ENCODE measurements at regions not wholly inside any gene's neighbourhood (a gene's known extent, or its start where the extent isn't known, plus 50 kb on each side); places are given as distances from the start of the nearest gene placed in this dataset.

DNA sequence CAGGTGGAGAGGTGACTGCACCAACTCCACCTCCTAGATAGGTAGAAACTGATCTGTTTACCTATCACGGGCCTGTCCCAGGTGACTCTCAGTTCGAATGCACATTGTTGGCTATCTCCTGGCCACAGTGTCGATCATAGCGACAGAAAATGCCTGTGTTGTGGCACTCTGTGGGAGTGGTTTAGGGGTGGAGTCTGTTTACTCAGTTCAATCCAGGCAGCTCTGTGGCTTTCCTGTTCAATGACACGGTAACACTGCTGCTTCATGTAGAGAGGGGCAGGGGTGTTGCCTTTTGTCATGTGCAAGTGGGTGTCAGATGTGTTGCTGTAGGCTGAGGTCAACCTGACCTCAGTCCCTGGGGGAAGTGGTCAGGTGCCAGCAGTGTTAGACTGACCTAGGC is 1602.4 kb downstream of the TECRL start (continued):
- no peak for TF ChIP-seq ZNF367 (CRISPR knock-in tag; IDR thresholded peaks at IDR 0.05; ENCODE audit: borderline replicate concordance)
- TF ChIP-seq ZBTB42 (CRISPR knock-in tag; IDR thresholded peaks at IDR 0.05): no peak
- no peak for TF ChIP-seq ZNF460 (CRISPR knock-in tag; IDR thresholded peaks at IDR 0.05; ENCODE audit: borderline replicate concordance)

DNA sequence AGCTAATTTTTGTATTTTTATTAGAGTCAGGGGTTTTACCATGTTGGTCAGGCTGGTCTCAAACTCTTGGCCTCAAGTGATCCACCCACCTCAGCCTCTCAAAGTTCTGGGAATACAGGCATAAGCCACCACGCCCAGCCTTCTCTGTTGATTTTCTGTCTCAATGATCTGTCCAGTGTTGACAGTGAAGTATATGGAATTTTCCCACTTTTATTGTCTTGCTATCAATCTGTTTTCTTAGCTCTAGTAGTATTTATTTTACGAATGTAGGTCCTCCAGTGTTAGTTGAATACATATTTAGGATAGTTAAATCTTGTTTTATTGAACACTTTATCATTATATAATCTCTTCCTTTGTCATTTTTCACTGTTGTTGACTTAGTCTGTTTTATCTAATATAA is 1603.9 kb downstream of the ADGRL3 start:
- no TSS peak for BruUV-seq (replicated peaks)
- Histone ChIP-seq H4K20me1 (ENCODE audit: insufficient read depth, low read length) (no peaks in the 10 kb centered on the region), H3K4me2 (ENCODE audit: low read depth, low read length) (no peak overlapping the region), H3K4me3 (replicated peaks in 1 of 3; ENCODE audit: insufficient read depth in 1 of 3, low read depth in 2 of 3, low read length in 3 of 3) (no peak overlapping the region), H3K4me1 (ENCODE audit: insufficient read depth, low read length) (no peaks in the 10 kb centered on the region), H3K9me3 (ENCODE audit: low read length) (no peaks in the 10 kb centered on the region), H3K27me3 (ENCODE audit: control insufficient read depth in 1 of 2, insufficient read depth in 2 of 2, low read length in 2 of 2) (no peaks in the 10 kb centered on the region), H3K9ac (ENCODE audit: insufficient read depth, low read depth, low read length) (no peak overlapping the region), H2AFZ (ENCODE audit: low read length) (no peak overlapping the region), H3K27ac (ENCODE audit: extremely low read length, insufficient read depth, low read length) (no peak overlapping the region), H3K36me3 (replicated peaks in 1 of 2; ENCODE audit: control insufficient read depth in 1 of 2, insufficient read depth in 2 of 2, low read length in 2 of 2) (no peaks in the 10 kb centered on the region), H3K79me2 (ENCODE audit: insufficient read depth, low read length) (no peaks in the 10 kb centered on the region)
- in situ Hi-C loops (cut with HindIII; ENCODE audit: extremely low pct_ligation_motif_present, low pct_unique_long_range_greater_than_20kb) (no loop called here), intact Hi-C loops (cut with micrococcal nuclease; ENCODE audit: unreplicated experiment) (no loop called here)
- FAIRE-seq (no peak), DNase-seq (ENCODE audit: low spot score) (no peak), ATAC-seq (no peak)
- 0% methylated on average over 2 of the region's 2 CpGs for WGBS (ENCODE audit: low lambda C conversion rate)
- no peak for TF ChIP-seq MAFG (CRISPR knock-in tag; IDR thresholded peaks at IDR 0.05)
- no peak for TF ChIP-seq ZNF382 (CRISPR knock-in tag; IDR thresholded peaks at IDR 0.05; ENCODE audit: borderline replicate concordance)
- ChIA-PET CTCF (ENCODE audit: low intra/inter-chr PET ratio, low total read pairs) (no interaction called here), POLR2A (no interaction called here)

DNA sequence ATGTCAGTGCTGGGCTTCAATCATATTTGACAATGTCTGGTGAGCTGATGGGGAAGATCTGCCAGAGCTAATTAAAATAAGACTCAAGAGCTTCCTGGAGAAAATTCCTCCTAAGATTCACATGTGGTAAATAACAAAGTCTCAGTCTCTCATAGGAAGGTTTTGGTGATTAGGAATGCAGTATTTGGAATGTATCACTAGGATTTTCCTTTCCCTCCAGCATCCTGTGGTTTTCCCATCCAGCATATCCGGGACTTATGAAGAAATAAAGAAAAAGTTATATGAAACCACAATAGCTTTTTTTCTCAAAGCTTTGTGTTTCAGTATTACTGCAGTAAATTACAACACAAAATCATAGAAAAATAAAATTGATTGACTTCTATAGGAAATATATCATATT is 1597.1 kb downstream of the ADGRL3 start:
- no peak for FAIRE-seq
- DNase-seq (ENCODE audit: low spot score): no peak
- Histone ChIP-seq H3K9me3 (ENCODE audit: low read length) (no peaks in the 10 kb centered on the region), H3K4me2 (ENCODE audit: low read depth, low read length) (no peak overlapping the region), H3K79me2 (ENCODE audit: insufficient read depth, low read length) (no peaks in the 10 kb centered on the region), H3K9ac (ENCODE audit: insufficient read depth, low read depth, low read length) (no peak overlapping the region), H3K4me3 (replicated peaks in 1 of 3; ENCODE audit: insufficient read depth in 1 of 3, low read depth in 2 of 3, low read length in 3 of 3) (no peak overlapping the region), H3K4me1 (ENCODE audit: insufficient read depth, low read length) (no peaks in the 10 kb centered on the region), H3K27ac (ENCODE audit: extremely low read length, insufficient read depth, low read length) (no peak overlapping the region), H3K27me3 (ENCODE audit: control insufficient read depth in 1 of 2, insufficient read depth in 2 of 2, low read length in 2 of 2) (no peaks in the 10 kb centered on the region), H3K36me3 (replicated peaks in 1 of 2; ENCODE audit: control insufficient read depth in 1 of 2, insufficient read depth in 2 of 2, low read length in 2 of 2) (no peaks in the 10 kb centered on the region), H4K20me1 (ENCODE audit: insufficient read depth, low read length) (no peaks in the 10 kb centered on the region), H2AFZ (ENCODE audit: low read length) (no peak overlapping the region)
- 0% methylated on average over 1 of the region's 1 CpG for WGBS (ENCODE audit: low lambda C conversion rate)
- no TSS peak for BruUV-seq (replicated peaks)
- POLR2A ChIA-PET: no interaction called here
- no peak for ATAC-seq
- CTCF ChIA-PET (ENCODE audit: low intra/inter-chr PET ratio, low total read pairs): no interaction called here
- in situ Hi-C loops (cut with HindIII; ENCODE audit: extremely low pct_ligation_motif_present, low pct_unique_long_range_greater_than_20kb): no loop called here
- intact Hi-C loops (cut with micrococcal nuclease; ENCODE audit: unreplicated experiment): no loop called here
- TF ChIP-seq SRSF4 (IDR thresholded peaks at IDR 0.05; ENCODE audit: low read depth, low read length, poor library complexity, severe bottlenecking) (no peak), SMAD9 (CRISPR knock-in tag; IDR thresholded peaks at IDR 0.05) (no peak), ZFP36L2 (CRISPR knock-in tag; IDR thresholded peaks at IDR 0.05) (no peak), NONO (IDR thresholded peaks at IDR 0.05) (no peak), NONO (CRISPR knock-in tag; conservative IDR thresholded peaks at IDR 0.05) (no peak), TOE1 (CRISPR knock-in tag; IDR thresholded peaks at IDR 0.05) (no peak), MED8 (CRISPR knock-in tag; IDR thresholded peaks at IDR 0.05; ENCODE audit: insufficient replicate concordance) (no peak), SUZ12 (IDR thresholded peaks at IDR 0.05; ENCODE audit: low read depth, low read length) (no peak), POLR2AphosphoS2 (IDR thresholded peaks at IDR 0.05; ENCODE audit: low read depth, low read length) (no peak), ZNF550 (CRISPR knock-in tag; IDR thresholded peaks at IDR 0.05; ENCODE audit: borderline replicate concordance) (no peak)
- TF ChIP-seq, protein P1, sequence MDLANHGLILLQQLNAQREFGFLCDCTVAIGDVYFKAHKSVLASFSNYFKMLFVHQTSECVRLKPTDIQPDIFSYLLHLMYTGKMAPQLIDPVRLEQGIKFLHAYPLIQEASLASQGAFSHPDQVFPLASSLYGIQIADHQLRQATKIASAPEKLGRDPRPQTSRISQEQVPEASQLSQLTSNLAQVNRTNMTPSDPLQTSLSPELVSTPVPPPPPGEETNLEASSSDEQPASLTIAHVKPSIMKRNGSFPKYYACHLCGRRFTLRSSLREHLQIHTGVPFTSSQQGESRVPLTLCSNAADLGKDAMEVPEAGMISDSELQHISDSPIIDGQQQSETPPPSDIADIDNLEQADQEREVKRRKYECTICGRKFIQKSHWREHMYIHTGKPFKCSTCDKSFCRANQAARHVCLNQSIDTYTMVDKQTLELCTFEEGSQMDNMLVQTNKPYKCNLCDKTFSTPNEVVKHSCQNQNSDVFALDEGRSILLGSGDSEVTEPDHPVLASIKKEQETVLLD (CRISPR knock-in tag; IDR thresholded peaks at IDR 0.05; ENCODE audit: low read depth): no peak

All from HepG2 (cell line).